ENCODE measurements at regions not wholly inside any gene's neighbourhood (a gene's known extent, or its start where the extent isn't known, plus 50 kb on each side); places are given as distances from the start of the nearest gene placed in this dataset.

- TF ChIP-seq CTCF (IDR thresholded peaks at IDR 0.05; ENCODE audit: insufficient read depth, missing control alignments) = no peak
- DNase-seq (ENCODE audit: insufficient read length, low spot score) = no peak
- FAIRE-seq = no peak
These were observed 74.6 kb upstream of the KCND3 start for GRCh38 chr1:112063781-112064728.

GRCh38 chr1:112067989-112068388 lies 78.5 kb upstream of the KCND3 start:
- no peak for TF ChIP-seq CTCF (IDR thresholded peaks at IDR 0.05; ENCODE audit: insufficient read depth, missing control alignments)
- no peak for FAIRE-seq
- no peak for DNase-seq (ENCODE audit: insufficient read length, low spot score)

GRCh38 chr1:112070677-112071076 lies 81.2 kb upstream of the KCND3 start:
- TF ChIP-seq CTCF (IDR thresholded peaks at IDR 0.05; ENCODE audit: insufficient read depth, missing control alignments) = no peak
- DNase-seq (ENCODE audit: insufficient read length, low spot score) = no peak
- no peak for FAIRE-seq

GRCh38 chr1:112074711-112075110 lies 85.2 kb upstream of the KCND3 start:
- TF ChIP-seq CTCF (IDR thresholded peaks at IDR 0.05; ENCODE audit: insufficient read depth, missing control alignments) = no peak
- FAIRE-seq (no peak), DNase-seq (ENCODE audit: insufficient read length, low spot score) (no peak)

GRCh38 chr1:112075566-112075965 lies 86.1 kb upstream of the KCND3 start:
- no peak for FAIRE-seq

GRCh38 chr1:112079446-112079845 lies 90.0 kb upstream of the KCND3 start:
- no peak for FAIRE-seq
- TF ChIP-seq CTCF (IDR thresholded peaks at IDR 0.05; ENCODE audit: insufficient read depth, missing control alignments) = no peak
- DNase-seq (ENCODE audit: insufficient read length, low spot score) = no peak

More at GRCh38 chr1:112075566-112075965, 86.1 kb upstream of the KCND3 start:
- DNase-seq (ENCODE audit: insufficient read length, low spot score) = no peak
- no peak for TF ChIP-seq CTCF (IDR thresholded peaks at IDR 0.05; ENCODE audit: insufficient read depth, missing control alignments)

- FAIRE-seq (no peak), DNase-seq (ENCODE audit: insufficient read length, low spot score) (no peak)
- TF ChIP-seq CTCF (IDR thresholded peaks at IDR 0.05; ENCODE audit: insufficient read depth, missing control alignments) = no peak
These were observed 94.0 kb upstream of the KCND3 start for GRCh38 chr1:112083487-112083886.

Data from D721Med (cell line).